ENCODE measurements at regions not wholly inside any gene's neighbourhood (a gene's known extent, or its start where the extent isn't known, plus 50 kb on each side); places are given as distances from the start of the nearest gene placed in this dataset.

- Histone ChIP-seq H3K9me1 (replicated peaks; ENCODE audit: control insufficient read depth, extremely low read depth, insufficient read depth, low read length) (no peaks in the 10 kb centered on the region), H2AFZ (ENCODE audit: low read depth, low read length) (no peak overlapping the region), H3K9ac (replicated peaks; ENCODE audit: extremely low read depth, insufficient read depth, low read length) (no peak overlapping the region), H3K79me2 (ENCODE audit: control insufficient read depth, insufficient read depth, low read length) (no peaks in the 10 kb centered on the region), H3K4me3 (replicated peaks in 1 of 3; ENCODE audit: insufficient read depth in 1 of 3, low read depth in 1 of 3, low read length in 3 of 3) (no peak overlapping the region), H3K27ac (ENCODE audit: insufficient read depth, low read depth, low read length) (no peak overlapping the region), H3K36me3 (ENCODE audit: control insufficient read depth in 2 of 2, extremely low read depth in 1 of 2, insufficient read depth in 2 of 2, low read length in 2 of 2) (no peaks in the 10 kb centered on the region), H3K4me2 (ENCODE audit: insufficient read depth, low read length) (no peak overlapping the region), H4K20me1 (replicated peaks; ENCODE audit: control insufficient read depth, extremely low read depth, insufficient read depth, low read length) (no peaks in the 10 kb centered on the region), H3K4me1 (ENCODE audit: control insufficient read depth, extremely low read depth, insufficient read depth, low read length) (peaks cover 6% of the 10 kb centered on the region), H3K9me3 (replicated peaks; ENCODE audit: control insufficient read depth, insufficient read depth, low read length) (no peaks in the 10 kb centered on the region), H3K27me3 (ENCODE audit: control insufficient read depth in 2 of 2, insufficient read depth in 2 of 2, low read length in 2 of 2) (no peaks in the 10 kb centered on the region)
- POLR2A ChIA-PET, result no interaction called here
- no TSS peak for BruUV-seq (replicated peaks)
- CTCF ChIA-PET, result no interaction called here
- dilution Hi-C loops (cut with MboI; ENCODE audit: extremely low pct_ligation_motif_present, low sequenced_read_pairs), result no loop called here
- no peak for FAIRE-seq
- intact Hi-C loops (cut with micrococcal nuclease), result loop anchor here (10.0 kb wide), 1 partner anchor 582 kb away; the partner anchor contains the start of gene B3GALT2
- TF ChIP-seq, protein P1, sequence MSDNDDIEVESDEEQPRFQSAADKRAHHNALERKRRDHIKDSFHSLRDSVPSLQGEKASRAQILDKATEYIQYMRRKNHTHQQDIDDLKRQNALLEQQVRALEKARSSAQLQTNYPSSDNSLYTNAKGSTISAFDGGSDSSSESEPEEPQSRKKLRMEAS (IDR thresholded peaks at IDR 0.05; ENCODE audit: insufficient read depth, insufficient read length), result no peak
- TF ChIP-seq MYC (IDR thresholded peaks at IDR 0.05; ENCODE audit: low read depth, low read length) (no peak), GATA2 (IDR thresholded peaks at IDR 0.05; ENCODE audit: insufficient read depth, insufficient read length, low read depth, low read length) (no peak), EZH2 (IDR thresholded peaks at IDR 0.05; ENCODE audit: borderline replicate concordance, low read depth, low read length, severe bottlenecking) (no peak), POLR2A (IDR thresholded peaks at IDR 0.05; ENCODE audit: low read depth, low read length) (no peak), JUN (IDR thresholded peaks at IDR 0.05; ENCODE audit: borderline replicate concordance, insufficient read depth, insufficient read length, low read depth) (no peak), FOS (IDR thresholded peaks at IDR 0.05; ENCODE audit: borderline replicate concordance, insufficient read depth, low read length) (no peak), POLR2AphosphoS5 (IDR thresholded peaks at IDR 0.05; ENCODE audit: insufficient read depth, low read depth, low read length) (no peak)
- TF ChIP-seq, protein P2, sequence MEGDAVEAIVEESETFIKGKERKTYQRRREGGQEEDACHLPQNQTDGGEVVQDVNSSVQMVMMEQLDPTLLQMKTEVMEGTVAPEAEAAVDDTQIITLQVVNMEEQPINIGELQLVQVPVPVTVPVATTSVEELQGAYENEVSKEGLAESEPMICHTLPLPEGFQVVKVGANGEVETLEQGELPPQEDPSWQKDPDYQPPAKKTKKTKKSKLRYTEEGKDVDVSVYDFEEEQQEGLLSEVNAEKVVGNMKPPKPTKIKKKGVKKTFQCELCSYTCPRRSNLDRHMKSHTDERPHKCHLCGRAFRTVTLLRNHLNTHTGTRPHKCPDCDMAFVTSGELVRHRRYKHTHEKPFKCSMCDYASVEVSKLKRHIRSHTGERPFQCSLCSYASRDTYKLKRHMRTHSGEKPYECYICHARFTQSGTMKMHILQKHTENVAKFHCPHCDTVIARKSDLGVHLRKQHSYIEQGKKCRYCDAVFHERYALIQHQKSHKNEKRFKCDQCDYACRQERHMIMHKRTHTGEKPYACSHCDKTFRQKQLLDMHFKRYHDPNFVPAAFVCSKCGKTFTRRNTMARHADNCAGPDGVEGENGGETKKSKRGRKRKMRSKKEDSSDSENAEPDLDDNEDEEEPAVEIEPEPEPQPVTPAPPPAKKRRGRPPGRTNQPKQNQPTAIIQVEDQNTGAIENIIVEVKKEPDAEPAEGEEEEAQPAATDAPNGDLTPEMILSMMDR (IDR thresholded peaks at IDR 0.05; ENCODE audit: extremely low read depth in 1 of 2, insufficient read depth in 1 of 2, low read depth in 1 of 2, low read length in 2 of 2), result no peak
- DNase-seq (ENCODE audit: low read depth, low spot score), result no peak
Measured at GRCh38 chr1:193766329-193766728, 579.9 kb upstream of the B3GALT2 start.
